ENCODE measurements at regions not wholly inside any gene's neighbourhood (a gene's known extent, or its start where the extent isn't known, plus 50 kb on each side); places are given as distances from the start of the nearest gene placed in this dataset.

GRCh38 chr2:207304761-207305160 is 139.0 kb upstream of the KLF7 start:
- Histone ChIP-seq H3K27ac (ENCODE audit: low read depth in 1 of 2, low read length in 2 of 2) (no peak overlapping the region), H3K9ac (ENCODE audit: low read depth in 1 of 2, low read length in 2 of 2) (no peak overlapping the region), H3K36me3 (ENCODE audit: control insufficient read depth in 4 of 4, insufficient read depth in 3 of 4, low read depth in 1 of 4, low read length in 3 of 4) (no peaks in the 10 kb centered on the region), H3K4me1 (ENCODE audit: control insufficient read depth in 4 of 4, insufficient read depth in 4 of 4, low read length in 3 of 4) (no peaks in the 10 kb centered on the region), H3K9me3 (ENCODE audit: control insufficient read depth in 4 of 4, low read length in 3 of 4) (no peaks in the 10 kb centered on the region), H3K27me3 (ENCODE audit: control insufficient read depth in 4 of 4, insufficient read depth in 4 of 4, low read length in 3 of 4) (no peaks in the 10 kb centered on the region), H3K4me3 (ENCODE audit: low read depth in 1 of 3, low read length in 3 of 3) (no peak overlapping the region)
- no peak for TF ChIP-seq SP1 (IDR thresholded peaks at IDR 0.05)
- no peak for DNase-seq (ENCODE audit: low spot score)
- 83% methylated on average over 5 of the region's 5 CpGs for WGBS

DNA sequence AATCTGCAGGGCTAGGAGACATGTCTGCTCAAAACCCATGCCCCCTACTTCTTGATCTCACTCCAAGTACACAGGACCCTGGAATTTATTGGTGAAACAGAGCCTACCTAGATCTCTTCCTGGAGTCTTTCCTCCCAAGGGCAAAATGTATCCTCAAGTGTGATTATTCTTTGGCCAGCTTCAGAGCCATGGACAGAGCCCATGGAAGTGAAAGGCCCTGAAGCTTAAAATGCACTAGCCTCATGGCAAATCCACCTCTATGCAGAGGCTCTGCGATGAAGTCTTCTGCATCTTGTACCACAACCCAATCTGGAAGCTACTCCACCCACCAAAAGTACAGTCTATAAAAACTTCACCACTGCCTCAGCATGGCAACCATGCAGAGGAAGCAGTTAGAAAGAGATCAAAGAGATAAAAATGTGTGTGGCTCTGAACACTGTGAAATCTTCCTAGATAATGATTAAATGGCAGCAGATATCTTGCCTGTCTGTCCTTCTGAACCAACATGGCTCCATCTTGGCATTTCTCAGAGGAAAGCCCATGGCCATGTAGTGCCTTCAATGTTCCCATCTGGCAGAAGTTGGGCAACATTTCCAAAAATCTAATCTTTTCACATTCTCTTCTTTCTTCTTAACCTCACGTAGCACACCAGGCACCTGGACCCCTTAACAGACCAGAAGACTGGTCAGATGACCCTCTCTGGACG is 142.9 kb upstream of the KLF7 start:
- TF ChIP-seq YY1 (IDR thresholded peaks at IDR 0.05) = no peak
- TF ChIP-seq SP1 (IDR thresholded peaks at IDR 0.05) = no peak
- TF ChIP-seq, protein P1, sequence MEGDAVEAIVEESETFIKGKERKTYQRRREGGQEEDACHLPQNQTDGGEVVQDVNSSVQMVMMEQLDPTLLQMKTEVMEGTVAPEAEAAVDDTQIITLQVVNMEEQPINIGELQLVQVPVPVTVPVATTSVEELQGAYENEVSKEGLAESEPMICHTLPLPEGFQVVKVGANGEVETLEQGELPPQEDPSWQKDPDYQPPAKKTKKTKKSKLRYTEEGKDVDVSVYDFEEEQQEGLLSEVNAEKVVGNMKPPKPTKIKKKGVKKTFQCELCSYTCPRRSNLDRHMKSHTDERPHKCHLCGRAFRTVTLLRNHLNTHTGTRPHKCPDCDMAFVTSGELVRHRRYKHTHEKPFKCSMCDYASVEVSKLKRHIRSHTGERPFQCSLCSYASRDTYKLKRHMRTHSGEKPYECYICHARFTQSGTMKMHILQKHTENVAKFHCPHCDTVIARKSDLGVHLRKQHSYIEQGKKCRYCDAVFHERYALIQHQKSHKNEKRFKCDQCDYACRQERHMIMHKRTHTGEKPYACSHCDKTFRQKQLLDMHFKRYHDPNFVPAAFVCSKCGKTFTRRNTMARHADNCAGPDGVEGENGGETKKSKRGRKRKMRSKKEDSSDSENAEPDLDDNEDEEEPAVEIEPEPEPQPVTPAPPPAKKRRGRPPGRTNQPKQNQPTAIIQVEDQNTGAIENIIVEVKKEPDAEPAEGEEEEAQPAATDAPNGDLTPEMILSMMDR (IDR thresholded peaks at IDR 0.05; ENCODE audit: low read depth, low read length, missing input control) = no peak
- TF ChIP-seq FOXA1 (IDR thresholded peaks at IDR 0.05) = no peak
- TF ChIP-seq RAD21 (IDR thresholded peaks at IDR 0.05) = no peak
- TF ChIP-seq JUND (IDR thresholded peaks at IDR 0.05) = no peak
- TF ChIP-seq ATF3 (IDR thresholded peaks at IDR 0.05) = no peak
- no peak for TF ChIP-seq RXRA (IDR thresholded peaks at IDR 0.05)
- TF ChIP-seq HNF4A (conservative IDR thresholded peaks at IDR 0.05) = no peak
- TF ChIP-seq, protein P2, sequence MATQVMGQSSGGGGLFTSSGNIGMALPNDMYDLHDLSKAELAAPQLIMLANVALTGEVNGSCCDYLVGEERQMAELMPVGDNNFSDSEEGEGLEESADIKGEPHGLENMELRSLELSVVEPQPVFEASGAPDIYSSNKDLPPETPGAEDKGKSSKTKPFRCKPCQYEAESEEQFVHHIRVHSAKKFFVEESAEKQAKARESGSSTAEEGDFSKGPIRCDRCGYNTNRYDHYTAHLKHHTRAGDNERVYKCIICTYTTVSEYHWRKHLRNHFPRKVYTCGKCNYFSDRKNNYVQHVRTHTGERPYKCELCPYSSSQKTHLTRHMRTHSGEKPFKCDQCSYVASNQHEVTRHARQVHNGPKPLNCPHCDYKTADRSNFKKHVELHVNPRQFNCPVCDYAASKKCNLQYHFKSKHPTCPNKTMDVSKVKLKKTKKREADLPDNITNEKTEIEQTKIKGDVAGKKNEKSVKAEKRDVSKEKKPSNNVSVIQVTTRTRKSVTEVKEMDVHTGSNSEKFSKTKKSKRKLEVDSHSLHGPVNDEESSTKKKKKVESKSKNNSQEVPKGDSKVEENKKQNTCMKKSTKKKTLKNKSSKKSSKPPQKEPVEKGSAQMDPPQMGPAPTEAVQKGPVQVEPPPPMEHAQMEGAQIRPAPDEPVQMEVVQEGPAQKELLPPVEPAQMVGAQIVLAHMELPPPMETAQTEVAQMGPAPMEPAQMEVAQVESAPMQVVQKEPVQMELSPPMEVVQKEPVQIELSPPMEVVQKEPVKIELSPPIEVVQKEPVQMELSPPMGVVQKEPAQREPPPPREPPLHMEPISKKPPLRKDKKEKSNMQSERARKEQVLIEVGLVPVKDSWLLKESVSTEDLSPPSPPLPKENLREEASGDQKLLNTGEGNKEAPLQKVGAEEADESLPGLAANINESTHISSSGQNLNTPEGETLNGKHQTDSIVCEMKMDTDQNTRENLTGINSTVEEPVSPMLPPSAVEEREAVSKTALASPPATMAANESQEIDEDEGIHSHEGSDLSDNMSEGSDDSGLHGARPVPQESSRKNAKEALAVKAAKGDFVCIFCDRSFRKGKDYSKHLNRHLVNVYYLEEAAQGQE (IDR thresholded peaks at IDR 0.05) = no peak
- TF ChIP-seq ZBTB33 (IDR thresholded peaks at IDR 0.05) = no peak
- TF ChIP-seq FOXA2 (IDR thresholded peaks at IDR 0.05) = no peak
- no peak for TF ChIP-seq NR2F2 (IDR thresholded peaks at IDR 0.05)
- no peak for TF ChIP-seq EGR1 (IDR thresholded peaks at IDR 0.05; ENCODE audit: low read depth in 2 of 2)
- TF ChIP-seq, protein P3, sequence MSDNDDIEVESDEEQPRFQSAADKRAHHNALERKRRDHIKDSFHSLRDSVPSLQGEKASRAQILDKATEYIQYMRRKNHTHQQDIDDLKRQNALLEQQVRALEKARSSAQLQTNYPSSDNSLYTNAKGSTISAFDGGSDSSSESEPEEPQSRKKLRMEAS (IDR thresholded peaks at IDR 0.05) = no peak
- no peak for TF ChIP-seq HNF4G (IDR thresholded peaks at IDR 0.05)
- Histone ChIP-seq H3K4me1 (ENCODE audit: control insufficient read depth in 4 of 4, insufficient read depth in 4 of 4, low read length in 3 of 4) (no peaks in the 10 kb centered on the region), H3K27ac (ENCODE audit: low read depth in 1 of 2, low read length in 2 of 2) (no peak overlapping the region), H3K4me3 (ENCODE audit: low read depth in 1 of 3, low read length in 3 of 3) (no peak overlapping the region), H3K9ac (ENCODE audit: low read depth in 1 of 2, low read length in 2 of 2) (no peak overlapping the region), H3K27me3 (ENCODE audit: control insufficient read depth in 4 of 4, insufficient read depth in 4 of 4, low read length in 3 of 4) (no peaks in the 10 kb centered on the region), H3K9me3 (ENCODE audit: control insufficient read depth in 4 of 4, low read length in 3 of 4) (no peaks in the 10 kb centered on the region), H3K36me3 (ENCODE audit: control insufficient read depth in 4 of 4, insufficient read depth in 3 of 4, low read depth in 1 of 4, low read length in 3 of 4) (no peaks in the 10 kb centered on the region)
- WGBS = 93% methylated on average over 3 of the region's 3 CpGs
- no peak for DNase-seq (ENCODE audit: low spot score)

Data from liver (tissue), 8 donors.